HepG2 (cell line): ENCODE measurements at regions not wholly inside any gene's neighbourhood (a gene's known extent, or its start where the extent isn't known, plus 50 kb on each side); places are given as distances from the start of the nearest gene placed in this dataset.

Experiments
- ATAC-seq: fragments of 200-7000 bp; cut with Tn5 transposase; 3 replicates; pipeline ENCODE4 v1.9.1; 2020; ENCODE audit warnings: mild to moderate bottlenecking, moderate library complexity
- BruUV-seq: library from RNA; stranded (reverse); fragments of 400-500 nt; replicated peaks from 2 replicates; lab custom pipeline; 2021; lab: Mats Ljungman, UMichigan
- CTCF ChIA-PET: fragments of 300-600 bp; formaldehyde crosslinking; extraction: SDS; loops from one replicate; lab custom pipeline; 2021; ENCODE audit warnings: low total read pairs, inconsistent platforms, low intra/inter-chr PET ratio; lab: Yijun Ruan, JAX
- POLR2A ChIA-PET: fragments of 350-600 bp; sonication (Branson Sonifier 250); formaldehyde crosslinking; loops from one replicate; lab custom pipeline; 2020; ENCODE audit warnings: antibody characterized with exemption, inconsistent platforms; lab: Yijun Ruan, JAX
- DNase-seq: peaks from one replicate; pipeline ENCODE4 v3.0.0-alpha.2; 2015; ENCODE audit warnings: low spot score
- FAIRE-seq: peaks from 3 replicates; lab custom pipeline; 2011; peaks lifted over from hg19 to GRCh38; lab: Jason Lieb, UNC
- H2AFZ ChIP-seq: one replicate; pipeline ENCODE4 v1.6.1; 2011; ENCODE audit warnings: low read length, inconsistent platforms
- H3K27ac ChIP-seq: fragments of 300-600 bp; 3 replicates; pipeline ENCODE4 v1.8.0; 2011; ENCODE audit warnings: mixed run types, mild to moderate bottlenecking, mixed read lengths, low read length, inconsistent platforms; ENCODE audit not compliant: insufficient read depth; ENCODE audit errors: extremely low read length
- H3K27me3 ChIP-seq, 2 experiments: fragments of 200-600 bp in 1 of 2; 2 replicates in 1 of 2; 3 replicates in 1 of 2; pipeline versions ENCODE4 v1.6.0 to v1.8.0; 2011; ENCODE audit warnings: low read length in 2 of 2, mild to moderate bottlenecking in 2 of 2, moderate library complexity in 2 of 2, inconsistent platforms in 1 of 2; ENCODE audit not compliant: insufficient read depth in 2 of 2, control insufficient read depth in 1 of 2
- H3K36me3 ChIP-seq, 2 experiments: fragments of 200-600 bp in 1 of 2; replicated peaks in 1 of 2; 2 replicates in 1 of 2; 3 replicates in 1 of 2; pipeline versions ENCODE4 v1.5.1 to v1.8.0; 2011; ENCODE audit warnings: low read length in 2 of 2, inconsistent platforms in 1 of 2; ENCODE audit not compliant: insufficient read depth in 2 of 2, control insufficient read depth in 1 of 2
- H3K4me1 ChIP-seq: 2 replicates; pipeline ENCODE4 v1.5.1; 2012; ENCODE audit warnings: low read length, inconsistent platforms; ENCODE audit not compliant: insufficient read depth
- H3K4me2 ChIP-seq: 2 replicates; pipeline ENCODE4 v1.6.0; 2011; ENCODE audit warnings: low read depth, low read length, inconsistent platforms
- H3K4me3 ChIP-seq, 3 experiments: fragments of 200-600 bp in 1 of 3; sonication (generic), shearing (Covaris generic) in 1 of 3; replicated peaks in 1 of 3; 2 replicates each; pipeline ENCODE4 v1.5.1; 2011 to 2016; ENCODE audit warnings: low read length in 3 of 3, inconsistent platforms in 2 of 3, low read depth in 2 of 3, mild to moderate bottlenecking in 2 of 3, control low read depth in 1 of 3, mixed read lengths in 1 of 3; ENCODE audit not compliant: insufficient read depth in 1 of 3
- H3K79me2 ChIP-seq: one replicate; pipeline ENCODE4 v1.6.1; 2011; ENCODE audit warnings: low read length, inconsistent platforms; ENCODE audit not compliant: insufficient read depth
- H3K9ac ChIP-seq: 2 replicates; pipeline ENCODE4 v1.6.0; 2011; ENCODE audit warnings: mild to moderate bottlenecking, low read depth, low read length, inconsistent platforms; ENCODE audit not compliant: insufficient read depth
- H3K9me3 ChIP-seq: 2 replicates; pipeline ENCODE4 v1.5.1; 2012; ENCODE audit warnings: mild to moderate bottlenecking, low read length
- H4K20me1 ChIP-seq: 2 replicates; pipeline ENCODE4 v1.6.0; 2011; ENCODE audit warnings: inconsistent platforms, mild to moderate bottlenecking, low read length, moderate library complexity; ENCODE audit not compliant: insufficient read depth
- ARNT ChIP-seq: fragments of 450-650 bp; IDR thresholded peaks from 2 replicates; pipeline ENCODE4 v1.6.1; 2017
- CBX1 ChIP-seq: IDR thresholded peaks from one replicate; pipeline ENCODE4 v1.6.1; 2016; ENCODE audit warnings: antibody characterized with exemption, low read depth
- HIVEP1 ChIP-seq: sonication (generic); formaldehyde crosslinking; IDR thresholded peaks from 2 replicates; pipeline ENCODE4 v1.4.0; 2020; ENCODE audit warnings: mild to moderate bottlenecking, missing genetic modification reagents
- HMGXB4 ChIP-seq, 2 experiments: sonication (generic) in 1 of 2; formaldehyde crosslinking in 1 of 2; IDR thresholded peaks; 2 replicates each; pipeline versions ENCODE4 v1.4.0 to v1.6.1; 2018 to 2020; ENCODE audit warnings: missing genetic modification reagents in 2 of 2, borderline replicate concordance in 1 of 2, low read depth in 1 of 2, mild to moderate bottlenecking in 1 of 2, missing biosample characterization in 1 of 2
- MAFF ChIP-seq: IDR thresholded peaks from 2 replicates; pipeline ENCODE4 v1.6.1; 2011; ENCODE audit warnings: low read depth, low read length, improper control_type of control experiment
- ZNF276 ChIP-seq: sonication (generic); formaldehyde crosslinking; IDR thresholded peaks from 2 replicates; pipeline ENCODE4 v1.4.0; 2020; ENCODE audit warnings: mild to moderate bottlenecking, low read depth, missing genetic modification reagents
- ZNF280D ChIP-seq: sonication (generic); formaldehyde crosslinking; IDR thresholded peaks from 2 replicates; pipeline ENCODE4 v1.5.1; 2020; ENCODE audit warnings: mild to moderate bottlenecking, missing genetic modification reagents
- ZNF326 ChIP-seq: sonication (generic); formaldehyde crosslinking; IDR thresholded peaks from 2 replicates; pipeline ENCODE4 v1.4.0; 2020; ENCODE audit warnings: missing genetic modification reagents, borderline replicate concordance
- WGBS: methylation state at CpG from one replicate; pipeline ENCODE4 v1.1.6; 2017; ENCODE audit warnings: low lambda C conversion rate; 5-methylcytosine and 5-hydroxymethylcytosine counted together
- in situ Hi-C: cut with HindIII; loops from 2 replicates; pipeline ENCODE4 v1.10.0; 2017; ENCODE audit warnings: low pct_unique_long_range_greater_than_20kb; ENCODE audit not compliant: extremely low pct_ligation_motif_present
- intact Hi-C: fragments of 100-400 bp; cut with micrococcal nuclease; formaldehyde crosslinking; loops from one replicate; pipeline ENCODE4 v1.10.0; 2022; ENCODE audit not compliant: unreplicated experiment

- POLR2A ChIA-PET = interaction anchor here (1.4 kb wide), 1 partner anchor 13 kb away, joined by 3 read pairs; no protein-coding TSS in a partner anchor
- FAIRE-seq = no peak
- Histone ChIP-seq H3K36me3 (no peaks in the 10 kb centered on the region), H3K27me3 (no peaks in the 10 kb centered on the region)
- no peak for TF ChIP-seq ZNF280D (CRISPR knock-in tag)
- no peak for TF ChIP-seq CBX1
- TF ChIP-seq MAFF = no peak
- TF ChIP-seq HIVEP1 (CRISPR knock-in tag) = no peak
- TF ChIP-seq HMGXB4 (CRISPR knock-in tag; IDR thresholded peaks at IDR 0.05; ENCODE audit: borderline replicate concordance in 1 of 2, low read depth in 1 of 2) = no peak
- no peak for TF ChIP-seq ARNT
- TF ChIP-seq ZNF326 (CRISPR knock-in tag) = no peak
- TF ChIP-seq ZNF276 (CRISPR knock-in tag) = no peak
- TF ChIP-seq, all 625 proteins: peak for 0
- 63% methylated on average over 3 of the region's 3 CpGs for WGBS
- CTCF ChIA-PET = no interaction called here
- in situ Hi-C loops = no loop called here
- no peak for DNase-seq
- Histone ChIP-seq H3K27ac (no peak overlapping the region), H3K4me3 (no peak overlapping the region), H3K9me3 (no peaks in the 10 kb centered on the region), H4K20me1 (no peaks in the 10 kb centered on the region), H3K79me2 (no peaks in the 10 kb centered on the region), H2AFZ (no peak overlapping the region), H3K4me2 (no peak overlapping the region), H3K9ac (no peak overlapping the region), H3K4me1 (peaks cover 7% of the 10 kb centered on the region; the same call in 1 of the 2 replicates)
- intact Hi-C loops = no loop called here
- ATAC-seq = no peak
- no TSS peak for BruUV-seq
These were observed 520.9 kb upstream of the PKN2 start for GRCh38 chr1:88163187-88163586.
